SU-DHL-6 (cell line): ENCODE measurements at regions not wholly inside any gene's neighbourhood (a gene's known extent, or its start where the extent isn't known, plus 50 kb on each side); places are given as distances from the start of the nearest gene placed in this dataset.

Experiments used
- H2AFZ ChIP-seq: fragments of 200-600 bp; sonication (generic); 2 replicates; pipeline ENCODE4 v1.6.1; 2014; ENCODE audit warnings: low read depth, mild to moderate bottlenecking, moderate library complexity, mixed read lengths, antibody characterized with exemption, low read length; ENCODE audit not compliant: severe bottlenecking
- H3F3A ChIP-seq: fragments of 200-600 bp; shearing (Covaris generic); 2 replicates; pipeline ENCODE4 v1.6.0; 2016; ENCODE audit warnings: antibody characterized with exemption, mild to moderate bottlenecking; ENCODE audit not compliant: insufficient read depth
- H3K27ac ChIP-seq: fragments of 200-600 bp; sonication (generic); 2 replicates; pipeline ENCODE4 v1.5.1; 2016; ENCODE audit warnings: low read depth, mild to moderate bottlenecking, low read length, moderate library complexity, mixed read lengths
- H3K27me3 ChIP-seq: fragments of 200-600 bp; sonication (generic), shearing (Covaris generic); 2 replicates; pipeline ENCODE4 v1.6.0; 2014; ENCODE audit warnings: mild to moderate bottlenecking, low read length
- H3K36me3 ChIP-seq: fragments of 200-600 bp; sonication (generic); 2 replicates; pipeline ENCODE4 v1.6.1; 2014; ENCODE audit warnings: mild to moderate bottlenecking, low read length, mixed read lengths
- H3K4me2 ChIP-seq: fragments of 300-600, 200-600 bp; shearing (Covaris generic), sonication (generic); 2 replicates; pipeline ENCODE4 v1.6.0; 2014; ENCODE audit warnings: low read length, low read depth, mild to moderate bottlenecking; ENCODE audit not compliant: poor library complexity, severe bottlenecking
- H3K4me3 ChIP-seq: fragments of 200-600 bp; sonication (generic); 2 replicates; pipeline ENCODE4 v1.5.1; 2014; ENCODE audit warnings: antibody characterized with exemption, low read length, mild to moderate bottlenecking, mixed read lengths; ENCODE audit not compliant: insufficient read depth, poor library complexity, severe bottlenecking
- H3K79me2 ChIP-seq: fragments of 200-600 bp; sonication (generic); 2 replicates; pipeline ENCODE4 v1.6.1; 2014; ENCODE audit warnings: mild to moderate bottlenecking, low read length, moderate library complexity; ENCODE audit not compliant: insufficient read depth
- H3K9ac ChIP-seq: fragments of 200-600 bp; sonication (generic); 2 replicates; pipeline ENCODE4 v1.7.0; 2014; ENCODE audit warnings: mild to moderate bottlenecking, low read length
- H3K9me2 ChIP-seq: fragments of 200-600 bp; sonication (generic); replicated peaks from 2 replicates; pipeline ENCODE4 v1.6.1; 2014; ENCODE audit warnings: low read length; ENCODE audit not compliant: insufficient read depth
- H3K9me3 ChIP-seq: fragments of 200-600 bp; sonication (generic); 2 replicates; pipeline ENCODE4 v1.6.1; 2014; ENCODE audit warnings: low read length, mixed read lengths; ENCODE audit not compliant: insufficient read depth
- H4K20me1 ChIP-seq: fragments of 200-600 bp; sonication (generic); 2 replicates; pipeline ENCODE4 v1.6.1; 2014; ENCODE audit warnings: low read depth, mild to moderate bottlenecking, antibody characterized with exemption, low read length, moderate library complexity, mixed read lengths
- EZH2phosphoT487 ChIP-seq: fragments of 200-600 bp; sonication (generic), shearing (Covaris generic); conservative IDR thresholded peaks from 2 replicates; pipeline ENCODE4 v1.6.1; 2018; ENCODE audit warnings: mild to moderate bottlenecking, antibody characterized with exemption, low read length, moderate library complexity, mixed read lengths
- TF ChIP-seq, protein P1 (sequence below): fragments of 200-600 bp; sonication (generic); IDR thresholded peaks from one replicate; pipeline ENCODE4 v1.5.1; 2017; ENCODE audit warnings: antibody characterized with exemption, mild to moderate bottlenecking, low read length, moderate library complexity; ENCODE audit not compliant: insufficient read depth, poor library complexity, severe bottlenecking

DNA sequence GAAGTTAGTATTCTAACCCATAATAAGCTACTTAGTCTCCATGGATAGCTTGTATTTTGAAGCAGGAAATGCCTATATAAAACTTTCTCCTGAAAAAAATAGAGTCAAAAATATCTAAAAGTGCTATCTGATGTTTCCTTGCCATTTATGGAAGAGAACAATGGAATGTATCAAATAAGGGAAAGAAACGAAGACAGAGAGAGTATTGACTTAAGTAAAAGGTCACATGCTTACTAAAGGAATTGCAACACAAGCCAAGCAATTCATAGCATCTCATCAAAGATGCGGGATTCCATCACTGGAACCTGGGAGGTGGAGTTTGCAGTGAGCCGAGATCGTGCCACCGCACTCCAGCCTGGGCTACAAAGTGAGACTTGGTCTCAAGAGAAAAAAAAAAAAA lies 112.9 kb upstream of the DTNBP1 start:
- H3F3A ChIP-seq = no peaks in the 10 kb centered on the region
- H3K27me3 ChIP-seq = no peaks in the 10 kb centered on the region
- no peak overlapping the region for H3K9ac ChIP-seq
- H4K20me1 ChIP-seq = no peaks in the 10 kb centered on the region
- H3K4me3 ChIP-seq = no peak overlapping the region
- H3K36me3 ChIP-seq = no peaks in the 10 kb centered on the region
- H3K9me3 ChIP-seq = no peaks in the 10 kb centered on the region
- no peak overlapping the region for H3K27ac ChIP-seq
- H3K79me2 ChIP-seq = no peaks in the 10 kb centered on the region
- no peak overlapping the region for H2AFZ ChIP-seq
- no peaks in the 10 kb centered on the region for H3K9me2 ChIP-seq
- TF ChIP-seq EZH2phosphoT487 = no peak
- TF ChIP-seq, protein P1, sequence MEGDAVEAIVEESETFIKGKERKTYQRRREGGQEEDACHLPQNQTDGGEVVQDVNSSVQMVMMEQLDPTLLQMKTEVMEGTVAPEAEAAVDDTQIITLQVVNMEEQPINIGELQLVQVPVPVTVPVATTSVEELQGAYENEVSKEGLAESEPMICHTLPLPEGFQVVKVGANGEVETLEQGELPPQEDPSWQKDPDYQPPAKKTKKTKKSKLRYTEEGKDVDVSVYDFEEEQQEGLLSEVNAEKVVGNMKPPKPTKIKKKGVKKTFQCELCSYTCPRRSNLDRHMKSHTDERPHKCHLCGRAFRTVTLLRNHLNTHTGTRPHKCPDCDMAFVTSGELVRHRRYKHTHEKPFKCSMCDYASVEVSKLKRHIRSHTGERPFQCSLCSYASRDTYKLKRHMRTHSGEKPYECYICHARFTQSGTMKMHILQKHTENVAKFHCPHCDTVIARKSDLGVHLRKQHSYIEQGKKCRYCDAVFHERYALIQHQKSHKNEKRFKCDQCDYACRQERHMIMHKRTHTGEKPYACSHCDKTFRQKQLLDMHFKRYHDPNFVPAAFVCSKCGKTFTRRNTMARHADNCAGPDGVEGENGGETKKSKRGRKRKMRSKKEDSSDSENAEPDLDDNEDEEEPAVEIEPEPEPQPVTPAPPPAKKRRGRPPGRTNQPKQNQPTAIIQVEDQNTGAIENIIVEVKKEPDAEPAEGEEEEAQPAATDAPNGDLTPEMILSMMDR = no peak
- no peak overlapping the region for H3K4me2 ChIP-seq

DNA sequence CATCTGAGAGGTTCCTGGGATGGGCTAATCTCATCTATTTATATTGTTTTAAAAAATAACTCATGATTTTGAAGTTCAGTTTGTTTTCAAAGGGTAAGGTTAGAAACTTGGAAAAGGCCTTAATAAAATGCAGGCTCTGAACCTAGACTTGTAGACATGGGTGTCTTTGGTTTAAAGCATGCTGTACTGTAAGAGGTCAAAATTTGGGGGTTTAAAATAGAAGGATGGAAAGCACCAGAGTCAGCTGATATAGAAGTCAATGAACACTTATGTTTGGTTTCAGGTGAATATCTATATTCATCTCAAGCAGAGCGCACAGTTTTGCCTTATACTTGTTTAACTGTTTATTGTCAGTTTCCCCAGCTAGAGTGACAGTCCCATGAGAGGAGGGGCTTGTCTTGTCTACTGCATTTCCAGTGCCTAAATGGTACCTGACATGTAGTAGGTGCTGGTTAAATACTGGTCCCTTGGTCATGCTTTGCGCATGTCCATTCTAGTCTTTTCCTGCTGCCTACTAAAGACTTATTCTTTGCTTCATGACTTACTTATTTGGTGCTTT lies 112.3 kb upstream of the DTNBP1 start:
- Histone ChIP-seq H3K27me3 (no peaks in the 10 kb centered on the region), H3K27ac (no peak overlapping the region), H3K4me2 (no peak overlapping the region), H3K9ac (no peak overlapping the region), H2AFZ (no peak overlapping the region), H3K9me2 (no peaks in the 10 kb centered on the region), H4K20me1 (no peaks in the 10 kb centered on the region), H3K4me3 (no peak overlapping the region), H3K9me3 (no peaks in the 10 kb centered on the region), H3K79me2 (no peaks in the 10 kb centered on the region), H3F3A (no peaks in the 10 kb centered on the region), H3K36me3 (no peaks in the 10 kb centered on the region)
- no peak for TF ChIP-seq EZH2phosphoT487
- TF ChIP-seq, protein P1 = no peak

DNA sequence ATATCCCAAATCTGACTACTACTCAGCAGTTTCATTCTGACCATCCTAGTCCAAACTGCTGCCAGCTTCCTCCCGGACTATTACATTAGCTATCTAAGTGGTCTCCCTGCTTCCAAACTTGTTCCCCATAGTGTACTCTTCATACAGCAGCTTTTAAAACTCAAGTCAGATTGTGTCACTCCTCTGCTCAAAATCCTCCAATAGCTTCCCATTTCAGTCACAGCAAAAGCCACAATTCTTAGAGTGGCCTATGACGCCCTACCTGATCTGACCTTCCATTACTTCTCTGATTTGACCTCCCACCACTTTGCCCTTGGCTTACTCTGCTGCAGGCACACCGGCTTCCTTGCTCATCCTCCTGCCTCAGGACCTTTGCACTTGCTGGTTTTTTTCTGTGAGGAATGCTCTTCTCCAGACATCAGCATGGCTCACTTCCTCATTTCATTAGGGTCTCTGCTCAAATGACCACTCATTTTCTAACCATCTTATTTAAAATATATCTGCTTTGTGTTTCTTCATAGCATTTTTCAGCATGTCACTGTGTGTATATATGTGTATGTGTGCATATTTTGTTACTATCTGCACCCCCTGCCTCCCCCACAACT lies 111.1 kb upstream of the DTNBP1 start:
- no peak overlapping the region for H3K4me2 ChIP-seq
- H3K79me2 ChIP-seq = no peaks in the 10 kb centered on the region
- H3K9me3 ChIP-seq = no peaks in the 10 kb centered on the region
- H3K4me3 ChIP-seq = no peak overlapping the region
- no peak overlapping the region for H2AFZ ChIP-seq
- H3K36me3 ChIP-seq = no peaks in the 10 kb centered on the region
- no peaks in the 10 kb centered on the region for H3K9me2 ChIP-seq
- no peak overlapping the region for H3K9ac ChIP-seq
- H3F3A ChIP-seq = no peaks in the 10 kb centered on the region
- no peak for TF ChIP-seq EZH2phosphoT487
- TF ChIP-seq, protein P1 = no peak
- no peaks in the 10 kb centered on the region for H3K27me3 ChIP-seq
- no peaks in the 10 kb centered on the region for H4K20me1 ChIP-seq
- no peak overlapping the region for H3K27ac ChIP-seq
